HCT116 (cell line): ENCODE measurements at regions not wholly inside any gene's neighbourhood (a gene's known extent, or its start where the extent isn't known, plus 50 kb on each side); places are given as distances from the start of the nearest gene placed in this dataset.

Experiments used
- ATF3 ChIP-seq: IDR thresholded peaks from 2 replicates; pipeline ENCODE4 v1.6.1; 2012
- CBX3 ChIP-seq: IDR thresholded peaks from 2 replicates; pipeline ENCODE4 v1.6.1; 2012; ENCODE audit warnings: low read depth
- CTCF ChIP-seq, 3 experiments: fragments of 200-600 bp in 1 of 3; sonication (generic) in 1 of 3; IDR thresholded peaks in 2 of 3; conservative IDR thresholded peaks in 1 of 3; 2 replicates each; pipeline ENCODE4 v1.5.1; 2012 to 2017; ENCODE audit warnings: low read depth in 2 of 3, low read length in 2 of 3, antibody characterized with exemption in 1 of 3, borderline replicate concordance in 1 of 3, control low read depth in 1 of 3, mild to moderate bottlenecking in 1 of 3, mixed read lengths in 1 of 3, mixed run types in 1 of 3, moderate library complexity in 1 of 3; ENCODE audit not compliant: insufficient read depth in 1 of 3
- EZH2 ChIP-seq: fragments of 200-600 bp; sonication (generic); IDR thresholded peaks from 2 replicates; pipeline ENCODE4 v1.6.1; 2017; ENCODE audit warnings: antibody characterized with exemption, mixed run types
- EZH2phosphoT487 ChIP-seq: fragments of 200-600 bp; IDR thresholded peaks from 2 replicates; pipeline ENCODE4 v1.6.1; 2018; ENCODE audit warnings: antibody characterized with exemption, borderline replicate concordance
- POLR2A ChIP-seq: IDR thresholded peaks from 2 replicates; pipeline ENCODE4 v1.7.0; 2011; ENCODE audit warnings: borderline replicate concordance; ENCODE audit not compliant: insufficient read depth, insufficient read length; ENCODE audit errors: extremely low read depth
- POLR2AphosphoS5 ChIP-seq: IDR thresholded peaks from 2 replicates; pipeline ENCODE4 v1.6.1; 2011; ENCODE audit warnings: mild to moderate bottlenecking, low read depth, low read length, moderate library complexity
- RAD21 ChIP-seq: IDR thresholded peaks from 2 replicates; pipeline ENCODE4 v1.6.1; 2012; ENCODE audit warnings: low read depth, mild to moderate bottlenecking
- SP1 ChIP-seq: IDR thresholded peaks from 2 replicates; pipeline ENCODE4 v1.6.1; 2012; ENCODE audit warnings: low read depth
- YY1 ChIP-seq: IDR thresholded peaks from 2 replicates; pipeline ENCODE4 v1.6.1; 2011; ENCODE audit warnings: low read length, low read depth, moderate library complexity, mild to moderate bottlenecking; ENCODE audit not compliant: insufficient replicate concordance; ENCODE audit errors: extremely low read depth
- ZBTB33 ChIP-seq: IDR thresholded peaks from 2 replicates; pipeline ENCODE4 v1.6.1; 2011; ENCODE audit warnings: mild to moderate bottlenecking, low read length, moderate library complexity; ENCODE audit not compliant: insufficient replicate concordance; ENCODE audit errors: extremely low read depth
- ZNF274 ChIP-seq: fragments of 200-500 bp; sonication (Bioruptor generic); IDR thresholded peaks from 2 replicates; pipeline ENCODE4 v1.6.1; 2014; ENCODE audit warnings: mild to moderate bottlenecking, low read depth, low read length, inconsistent platforms

GRCh38 chr2:116510117-116510671 is 1304.3 kb upstream of the DDX18 start:
- peak in 2 of 3 experiments; percentile 5 to 33; a peak in 3 of 6 replicates for TF ChIP-seq CTCF (IDR thresholded peaks at IDR 0.05 in 2 of 3, conservative IDR thresholded peaks at IDR 0.05 in 1 of 3; ENCODE audit: borderline replicate concordance in 1 of 3, insufficient read depth in 1 of 3, low read depth in 2 of 3, low read length in 2 of 3)
- TF ChIP-seq POLR2AphosphoS5 = no peak
- no peak for TF ChIP-seq YY1
- TF ChIP-seq EZH2phosphoT487 = no peak
- no peak for TF ChIP-seq ZBTB33
- no peak for TF ChIP-seq POLR2A
- no peak for TF ChIP-seq EZH2
- TF ChIP-seq RAD21 = no peak
- TF ChIP-seq ZNF274 = no peak
- TF ChIP-seq CBX3 = no peak
- TF ChIP-seq SP1 = no peak
- no peak for TF ChIP-seq ATF3
